ENCODE measurements at regions not wholly inside any gene's neighbourhood (a gene's known extent, or its start where the extent isn't known, plus 50 kb on each side); places are given as distances from the start of the nearest gene placed in this dataset.

GRCh38 chr12:76232013-76232412 is 116.2 kb downstream of the BBS10 start:
- no peak for TF ChIP-seq CTCF (IDR thresholded peaks at IDR 0.05; ENCODE audit: poor library complexity, severe bottlenecking)
- TF ChIP-seq POLR2AphosphoS5 (IDR thresholded peaks at IDR 0.05) = no peak
- TF ChIP-seq RAD21 (conservative IDR thresholded peaks at IDR 0.05) = no peak
- no peak for TF ChIP-seq EP300 (conservative IDR thresholded peaks at IDR 0.05; ENCODE audit: poor library complexity, severe bottlenecking)
- no peak for TF ChIP-seq REST (IDR thresholded peaks at IDR 0.05; ENCODE audit: borderline replicate concordance)
- TF ChIP-seq EZH2 (IDR thresholded peaks at IDR 0.05; ENCODE audit: borderline replicate concordance, insufficient read depth, low read length, poor library complexity, severe bottlenecking) = no peak

Data from neural cell (in vitro differentiated cells).